GM18508 (cell line): ENCODE measurements at regions not wholly inside any gene's neighbourhood (a gene's known extent, or its start where the extent isn't known, plus 50 kb on each side); places are given as distances from the start of the nearest gene placed in this dataset.
"Not testable (repeated sequence)": the region's sequence is repeated elsewhere in the genome, so short reads cannot be mapped to it uniquely, and the experiment has no call there.

ENCODE experiments used
- ATAC-seq: cut with Tn5 transposase; IDR thresholded peaks from one replicate; pipeline ENCODE4 v1.9.1; 2021; ENCODE audit warnings: moderate number of reproducible peaks; ENCODE audit not compliant: insufficient read depth, unreplicated experiment

- no peak for ATAC-seq
These were observed 291.2 kb upstream of the HS3ST5 start for GRCh38 chr6:114634016-114634415.

GRCh38 chr6:114626226-114626625 is 283.4 kb upstream of the HS3ST5 start:
- ATAC-seq = not testable (repeated sequence)

- ATAC-seq = no peak
These were observed 276.9 kb upstream of the HS3ST5 start for GRCh38 chr6:114619621-114620200.

GRCh38 chr6:114611696-114612095 is 268.9 kb upstream of the HS3ST5 start:
- ATAC-seq = peak; percentile 72

- no peak for ATAC-seq
These were observed 265.3 kb upstream of the HS3ST5 start for GRCh38 chr6:114608091-114608490.

- no peak for ATAC-seq
These were observed 262.8 kb upstream of the HS3ST5 start for GRCh38 chr6:114605656-114606055.

- ATAC-seq = no peak
These were observed 257.6 kb upstream of the HS3ST5 start for GRCh38 chr6:114600381-114600780.

GRCh38 chr6:114595591-114595990 is 252.8 kb upstream of the HS3ST5 start:
- ATAC-seq = no peak

GRCh38 chr6:114595186-114595585 is 252.4 kb upstream of the HS3ST5 start:
- ATAC-seq = no peak

- no peak for ATAC-seq
These were observed 249.7 kb upstream of the HS3ST5 start for GRCh38 chr6:114592506-114592905.

GRCh38 chr6:114588726-114589125 is 245.9 kb upstream of the HS3ST5 start:
- no peak for ATAC-seq

GRCh38 chr6:114586298-114586697 is 243.5 kb upstream of the HS3ST5 start:
- no peak for ATAC-seq

GRCh38 chr6:114581293-114581692 is 238.5 kb upstream of the HS3ST5 start:
- ATAC-seq = no peak

GRCh38 chr6:114580882-114581281 is 238.1 kb upstream of the HS3ST5 start:
- ATAC-seq = no peak

GRCh38 chr6:114579486-114579885 is 236.7 kb upstream of the HS3ST5 start:
- ATAC-seq = no peak

GRCh38 chr6:114577109-114577508 is 234.3 kb upstream of the HS3ST5 start:
- ATAC-seq = no peak

GRCh38 chr6:114576330-114576729 is 233.5 kb upstream of the HS3ST5 start:
- no peak for ATAC-seq

GRCh38 chr6:114569669-114570068 is 226.8 kb upstream of the HS3ST5 start:
- ATAC-seq = no peak

- ATAC-seq = no peak
These were observed 221.6 kb upstream of the HS3ST5 start for GRCh38 chr6:114564302-114564933.

- no peak for ATAC-seq
These were observed 216.6 kb upstream of the HS3ST5 start for GRCh38 chr6:114559419-114559818.

GRCh38 chr6:114558153-114558552 is 215.3 kb upstream of the HS3ST5 start:
- no peak for ATAC-seq

- no peak for ATAC-seq
These were observed 214.1 kb upstream of the HS3ST5 start for GRCh38 chr6:114556846-114557488.
